Adrenal gland (tissue), 5 donors: ENCODE measurements at regions not wholly inside any gene's neighbourhood (a gene's known extent, or its start where the extent isn't known, plus 50 kb on each side); places are given as distances from the start of the nearest gene placed in this dataset.

ENCODE experiments used
- POLR2A ChIP-seq, 2 donors: fragments of 450-650 bp; IDR thresholded peaks; one replicate each; pipeline ENCODE4 v1.6.1; 2017; ENCODE audit warnings: antibody characterized with exemption in 2 of 2, mild to moderate bottlenecking in 2 of 2, moderate library complexity in 1 of 2
- TF ChIP-seq, protein P1 (sequence below), 6 experiments: fragments of 450-650 bp in 4 of 6; fragments of 200-600 bp in 2 of 6; sonication (generic) in 1 of 6; IDR thresholded peaks; 1 replicate in 5 of 6; 2 replicates in 1 of 6; pipeline versions ENCODE4 v1.5.1 to v1.8.0; 2016 to 2021; ENCODE audit warnings: antibody characterized with exemption in 6 of 6, mild to moderate bottlenecking in 2 of 6, moderate library complexity in 1 of 6
- donor health status: DM: no; HTN: no; CAD: no.

DNA sequence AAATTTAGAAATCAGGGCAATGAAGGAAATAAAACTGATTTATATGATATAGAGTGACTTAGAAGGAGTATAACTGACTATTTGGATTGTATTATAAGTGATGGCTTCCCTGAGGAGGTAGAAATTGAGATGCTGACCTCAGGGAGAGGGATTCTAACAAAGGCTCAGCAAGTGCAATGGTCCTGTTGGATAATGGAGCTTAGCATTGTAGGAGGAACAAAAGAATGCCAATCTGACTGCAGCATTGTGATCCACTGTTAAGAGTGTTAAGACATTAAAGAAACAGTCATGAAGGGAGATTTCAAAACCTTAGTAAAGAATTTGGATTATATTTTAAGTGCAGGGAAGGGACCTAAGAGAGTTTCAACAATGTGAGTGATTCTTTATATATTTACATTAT, 158.4 kb upstream of the NAALADL2 start:
- TF ChIP-seq, protein P1, sequence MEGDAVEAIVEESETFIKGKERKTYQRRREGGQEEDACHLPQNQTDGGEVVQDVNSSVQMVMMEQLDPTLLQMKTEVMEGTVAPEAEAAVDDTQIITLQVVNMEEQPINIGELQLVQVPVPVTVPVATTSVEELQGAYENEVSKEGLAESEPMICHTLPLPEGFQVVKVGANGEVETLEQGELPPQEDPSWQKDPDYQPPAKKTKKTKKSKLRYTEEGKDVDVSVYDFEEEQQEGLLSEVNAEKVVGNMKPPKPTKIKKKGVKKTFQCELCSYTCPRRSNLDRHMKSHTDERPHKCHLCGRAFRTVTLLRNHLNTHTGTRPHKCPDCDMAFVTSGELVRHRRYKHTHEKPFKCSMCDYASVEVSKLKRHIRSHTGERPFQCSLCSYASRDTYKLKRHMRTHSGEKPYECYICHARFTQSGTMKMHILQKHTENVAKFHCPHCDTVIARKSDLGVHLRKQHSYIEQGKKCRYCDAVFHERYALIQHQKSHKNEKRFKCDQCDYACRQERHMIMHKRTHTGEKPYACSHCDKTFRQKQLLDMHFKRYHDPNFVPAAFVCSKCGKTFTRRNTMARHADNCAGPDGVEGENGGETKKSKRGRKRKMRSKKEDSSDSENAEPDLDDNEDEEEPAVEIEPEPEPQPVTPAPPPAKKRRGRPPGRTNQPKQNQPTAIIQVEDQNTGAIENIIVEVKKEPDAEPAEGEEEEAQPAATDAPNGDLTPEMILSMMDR (IDR thresholded peaks at IDR 0.05): no peak
- TF ChIP-seq POLR2A (IDR thresholded peaks at IDR 0.05): no peak
